ENCODE measurements at regions not wholly inside any gene's neighbourhood (a gene's known extent, or its start where the extent isn't known, plus 50 kb on each side); places are given as distances from the start of the nearest gene placed in this dataset.
"Not testable (repeated sequence)": the region's sequence is repeated elsewhere in the genome, so short reads cannot be mapped to it uniquely, and the experiment has no call there.

DNA sequence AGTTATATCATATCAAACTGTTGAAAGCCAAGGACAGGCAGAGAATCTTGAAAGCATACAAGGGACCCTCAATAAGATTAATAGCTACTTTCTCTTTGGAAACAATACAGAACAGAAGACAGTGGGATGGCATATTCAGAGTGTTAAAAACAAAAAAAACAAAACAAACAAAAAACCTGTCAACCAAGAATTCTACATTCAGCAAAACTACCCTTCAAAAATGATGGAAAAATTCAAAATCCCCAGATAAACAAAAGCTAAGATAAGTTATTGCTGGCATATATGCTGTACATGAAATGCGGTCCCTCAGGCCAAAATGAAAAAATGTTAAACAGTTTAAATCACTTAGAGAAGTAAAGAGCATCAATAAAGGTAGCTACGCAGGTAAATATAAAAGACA lies 425.1 kb downstream of the ACTL7B start:
- no peak for DNase-seq (ENCODE audit: low spot score)
- TF ChIP-seq, protein P1, sequence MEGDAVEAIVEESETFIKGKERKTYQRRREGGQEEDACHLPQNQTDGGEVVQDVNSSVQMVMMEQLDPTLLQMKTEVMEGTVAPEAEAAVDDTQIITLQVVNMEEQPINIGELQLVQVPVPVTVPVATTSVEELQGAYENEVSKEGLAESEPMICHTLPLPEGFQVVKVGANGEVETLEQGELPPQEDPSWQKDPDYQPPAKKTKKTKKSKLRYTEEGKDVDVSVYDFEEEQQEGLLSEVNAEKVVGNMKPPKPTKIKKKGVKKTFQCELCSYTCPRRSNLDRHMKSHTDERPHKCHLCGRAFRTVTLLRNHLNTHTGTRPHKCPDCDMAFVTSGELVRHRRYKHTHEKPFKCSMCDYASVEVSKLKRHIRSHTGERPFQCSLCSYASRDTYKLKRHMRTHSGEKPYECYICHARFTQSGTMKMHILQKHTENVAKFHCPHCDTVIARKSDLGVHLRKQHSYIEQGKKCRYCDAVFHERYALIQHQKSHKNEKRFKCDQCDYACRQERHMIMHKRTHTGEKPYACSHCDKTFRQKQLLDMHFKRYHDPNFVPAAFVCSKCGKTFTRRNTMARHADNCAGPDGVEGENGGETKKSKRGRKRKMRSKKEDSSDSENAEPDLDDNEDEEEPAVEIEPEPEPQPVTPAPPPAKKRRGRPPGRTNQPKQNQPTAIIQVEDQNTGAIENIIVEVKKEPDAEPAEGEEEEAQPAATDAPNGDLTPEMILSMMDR (IDR thresholded peaks at IDR 0.05; ENCODE audit: borderline replicate concordance, control extremely low read depth, extremely low read depth, insufficient read depth, missing control alignments), result no peak
- in situ Hi-C loops (cut with MboI; ENCODE audit: low sequenced_read_pairs, unreplicated experiment), result no loop called here

DNA sequence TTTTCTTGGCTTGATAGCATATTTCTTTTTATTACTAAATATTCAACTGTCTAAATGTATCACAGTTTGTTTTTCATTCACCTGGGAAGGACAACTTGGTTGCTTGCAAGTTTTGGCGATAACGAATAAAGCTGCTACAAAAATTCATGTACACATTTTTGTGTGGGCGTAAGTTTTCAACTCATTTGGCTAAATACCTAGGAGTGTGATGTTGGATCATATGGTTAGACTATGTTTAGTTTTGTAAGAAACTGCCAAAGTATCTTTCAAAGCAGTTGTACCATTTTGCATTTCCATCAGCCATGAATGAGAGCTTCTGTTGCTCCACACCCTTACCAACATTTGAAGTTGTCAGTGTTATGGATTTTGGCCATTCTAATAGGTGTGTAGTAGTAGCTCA lies 428.0 kb downstream of the ACTL7B start:
- TF ChIP-seq, protein P1 (IDR thresholded peaks at IDR 0.05; ENCODE audit: borderline replicate concordance, control extremely low read depth, extremely low read depth, insufficient read depth, missing control alignments), result no peak
- in situ Hi-C loops (cut with MboI; ENCODE audit: low sequenced_read_pairs, unreplicated experiment), result no loop called here
- DNase-seq (ENCODE audit: low spot score), result no peak

DNA sequence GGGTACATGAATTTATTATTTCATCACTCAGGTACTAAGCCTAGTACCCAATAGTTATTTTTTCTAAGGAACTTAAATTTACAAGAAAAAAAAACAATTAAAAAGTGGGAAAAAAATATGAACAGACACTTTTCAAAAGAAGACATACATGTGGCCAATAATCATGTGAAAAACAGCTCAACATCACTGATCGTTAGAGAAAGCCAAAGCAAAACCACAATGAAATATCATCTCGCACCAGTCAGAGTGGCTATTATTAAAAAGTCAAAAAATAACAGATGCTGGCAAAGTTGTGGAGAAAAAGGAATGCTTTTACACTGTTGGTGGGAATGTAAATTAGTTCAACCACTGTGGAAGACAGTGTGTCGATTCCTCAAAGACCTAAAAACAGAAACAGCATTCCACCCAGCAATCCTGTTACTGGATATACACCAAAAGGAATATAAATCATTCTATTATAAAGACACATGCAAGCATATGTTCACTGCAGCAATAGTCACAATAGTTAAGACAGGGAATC lies 429.3 kb downstream of the ACTL7B start:
- in situ Hi-C loops (cut with MboI; ENCODE audit: low sequenced_read_pairs, unreplicated experiment); DNase-seq (ENCODE audit: low spot score): not testable (repeated sequence)

DNA sequence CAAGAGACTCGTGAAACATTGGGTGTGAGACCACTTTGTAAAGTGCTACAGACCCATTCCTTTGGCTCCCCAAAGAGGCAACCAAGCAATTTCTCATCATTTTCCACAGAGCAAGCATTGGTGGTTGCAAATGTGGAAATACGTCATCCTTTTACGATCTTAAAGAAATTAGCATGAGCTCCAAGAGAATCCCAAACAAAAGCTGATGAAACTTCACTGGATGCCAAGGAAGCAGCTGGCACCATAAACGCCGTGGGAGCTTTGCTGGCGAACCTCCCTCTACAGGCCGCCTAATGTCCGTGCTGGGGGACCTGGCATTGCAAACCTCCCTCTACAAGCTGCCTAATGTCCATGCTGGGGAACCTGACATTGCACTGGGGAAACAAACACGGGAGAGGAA lies 432.4 kb downstream of the ACTL7B start:
- no peak for DNase-seq (ENCODE audit: low spot score)
- in situ Hi-C loops (cut with MboI; ENCODE audit: low sequenced_read_pairs, unreplicated experiment), result no loop called here
- TF ChIP-seq, protein P1 (IDR thresholded peaks at IDR 0.05; ENCODE audit: borderline replicate concordance, control extremely low read depth, extremely low read depth, insufficient read depth, missing control alignments), result no peak

DNA sequence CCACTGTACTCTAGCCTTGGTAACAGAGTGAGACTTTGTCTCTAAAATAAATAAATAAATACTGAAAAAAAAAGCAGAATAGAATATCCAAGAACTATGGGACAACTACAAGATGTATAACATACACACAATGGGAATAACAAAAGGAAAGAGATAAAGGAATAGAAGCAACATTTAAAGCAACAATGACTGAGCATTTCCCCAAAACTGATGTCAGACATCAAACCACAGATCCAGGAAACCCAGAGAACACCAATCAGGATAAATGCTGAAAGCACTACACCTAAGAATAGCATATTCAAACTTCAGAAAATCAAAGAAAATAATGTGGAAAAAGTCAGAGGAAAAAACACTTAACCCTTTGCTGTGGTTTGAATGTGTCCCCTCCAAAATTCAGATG lies 436.4 kb downstream of the ACTL7B start:
- TF ChIP-seq, protein P1 (IDR thresholded peaks at IDR 0.05; ENCODE audit: borderline replicate concordance, control extremely low read depth, extremely low read depth, insufficient read depth, missing control alignments), result no peak
- no peak for DNase-seq (ENCODE audit: low spot score)
- in situ Hi-C loops (cut with MboI; ENCODE audit: low sequenced_read_pairs, unreplicated experiment), result no loop called here

DNA sequence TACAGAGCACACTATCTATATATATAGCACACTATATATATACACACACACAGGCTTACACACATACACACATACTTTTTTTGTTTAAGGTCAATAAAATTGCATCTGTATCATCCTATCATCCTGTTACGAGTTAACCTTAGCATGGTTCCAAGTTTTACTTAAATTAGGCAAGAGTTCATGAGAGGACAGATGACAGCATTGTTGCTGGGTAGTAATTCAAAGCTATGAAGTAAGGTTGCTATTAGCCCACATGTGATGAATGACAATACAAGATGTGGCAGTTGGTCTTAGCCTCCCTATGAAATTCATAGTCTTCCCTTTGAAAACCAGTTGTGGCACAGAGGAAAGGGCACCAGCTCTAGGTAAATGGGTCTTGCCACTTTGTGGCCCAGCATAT lies 438.1 kb downstream of the ACTL7B start:
- DNase-seq (ENCODE audit: low spot score), result no peak
- TF ChIP-seq, protein P1 (IDR thresholded peaks at IDR 0.05; ENCODE audit: borderline replicate concordance, control extremely low read depth, extremely low read depth, insufficient read depth, missing control alignments), result no peak
- in situ Hi-C loops (cut with MboI; ENCODE audit: low sequenced_read_pairs, unreplicated experiment), result no loop called here

DNA sequence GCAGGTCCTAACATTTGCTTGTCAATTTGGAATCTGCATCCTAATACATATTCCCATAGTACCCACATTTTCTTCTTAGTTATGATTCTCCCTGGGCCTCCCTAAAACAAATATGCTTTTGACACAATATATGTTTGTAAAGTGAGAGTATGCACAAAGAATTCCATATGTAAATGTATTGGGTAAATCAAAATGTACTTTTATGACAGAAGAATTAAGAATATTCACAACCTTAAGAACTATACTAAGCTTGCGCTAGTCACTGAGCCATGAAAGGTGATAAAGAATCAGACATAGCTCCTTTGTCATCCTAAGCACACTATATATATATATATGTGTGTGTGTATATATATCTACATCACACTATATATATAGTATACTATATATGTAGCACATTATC lies 438.5 kb downstream of the ACTL7B start:
- in situ Hi-C loops (cut with MboI; ENCODE audit: low sequenced_read_pairs, unreplicated experiment), result no loop called here
- TF ChIP-seq, protein P1 (IDR thresholded peaks at IDR 0.05; ENCODE audit: borderline replicate concordance, control extremely low read depth, extremely low read depth, insufficient read depth, missing control alignments), result no peak
- DNase-seq (ENCODE audit: low spot score), result no peak
